Tibial nerve (tissue), 4 donors: ENCODE measurements at regions not wholly inside any gene's neighbourhood (a gene's known extent, or its start where the extent isn't known, plus 50 kb on each side); places are given as distances from the start of the nearest gene placed in this dataset.

Experiments
- CTCF ChIP-seq, 5 experiments: fragments of 200-600 bp in 3 of 5; fragments of 450-650 bp in 2 of 5; sonication (generic) in 3 of 5; IDR thresholded peaks; one replicate each; pipeline ENCODE4 v1.5.1; 2016 to 2019; ENCODE audit warnings: antibody characterized with exemption in 5 of 5, mild to moderate bottlenecking in 3 of 5, moderate library complexity in 2 of 5
- EP300 ChIP-seq, 2 donors: sonication (generic); formaldehyde crosslinking; IDR thresholded peaks; one replicate each; pipeline ENCODE4 v1.6.1; 2017; ENCODE audit warnings: antibody characterized with exemption in 2 of 2, mild to moderate bottlenecking in 1 of 2
- POLR2A ChIP-seq, 2 donors: fragments of 450-650 bp; IDR thresholded peaks; one replicate each; pipeline ENCODE4 v1.6.1; 2017; ENCODE audit warnings: antibody characterized with exemption in 2 of 2, mild to moderate bottlenecking in 2 of 2, moderate library complexity in 2 of 2

GRCh38 chr5:116740771-116741170, 166.1 kb upstream of the SEMA6A start:
- TF ChIP-seq CTCF (IDR thresholded peaks at IDR 0.05) (no peak), POLR2A (IDR thresholded peaks at IDR 0.05) (no peak), EP300 (IDR thresholded peaks at IDR 0.05) (no peak)
